Activated CD4-positive, CD25-positive, alpha-beta regulatory T cell treated with anti-CD3 and anti-CD28 coated beads, Interleukin-2, amount 50 U/mL, for 72 hours (primary cell): ENCODE measurements at regions not wholly inside any gene's neighbourhood (a gene's known extent, or its start where the extent isn't known, plus 50 kb on each side); places are given as distances from the start of the nearest gene placed in this dataset.
"Not testable (repeated sequence)": the region's sequence is repeated elsewhere in the genome, so short reads cannot be mapped to it uniquely, and the experiment has no call there.

Source experiments
- DNase-seq: peaks from one replicate; pipeline ENCODE4 v3.0.0; 2021

DNA sequence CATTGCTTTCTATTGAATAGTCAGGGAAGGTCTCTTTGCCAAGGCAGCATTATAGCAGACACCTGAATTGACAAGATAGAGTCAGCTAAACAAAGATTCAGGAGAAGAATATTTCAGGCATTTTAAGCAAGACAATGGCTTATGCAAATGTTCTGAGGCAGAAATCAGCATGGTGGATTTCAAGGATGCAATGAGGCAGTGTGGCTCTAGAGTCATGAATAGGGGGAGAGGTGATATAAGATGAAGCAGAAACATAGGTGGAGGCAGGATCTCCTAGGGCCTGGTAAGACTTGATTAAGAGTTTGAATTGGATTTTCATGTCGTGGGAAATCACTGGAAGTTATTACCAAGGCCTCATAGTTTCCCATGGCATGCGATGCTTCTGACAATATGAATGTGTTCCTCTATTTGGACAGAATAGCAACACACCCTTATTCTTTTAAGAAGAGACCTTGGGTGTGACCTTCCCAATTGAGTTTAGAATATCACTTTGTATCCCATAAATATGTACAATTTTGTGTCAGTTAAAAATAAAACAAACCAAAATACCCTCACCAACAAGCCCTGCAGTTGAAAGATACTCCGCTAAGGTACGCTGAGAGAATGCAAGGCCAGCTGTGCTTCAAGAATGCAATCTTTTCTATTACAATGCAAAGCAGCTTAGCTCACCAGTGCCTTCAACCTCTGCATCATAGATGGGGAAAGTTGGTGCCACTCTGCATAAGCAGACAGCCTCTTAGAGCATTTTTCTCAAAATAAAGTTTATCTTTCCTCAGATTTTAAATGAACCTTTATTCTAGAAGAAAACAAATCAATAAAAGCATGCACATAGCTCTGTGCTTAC, 139.6 kb upstream of the SALL1 start:
- DNase-seq: no peak

DNA sequence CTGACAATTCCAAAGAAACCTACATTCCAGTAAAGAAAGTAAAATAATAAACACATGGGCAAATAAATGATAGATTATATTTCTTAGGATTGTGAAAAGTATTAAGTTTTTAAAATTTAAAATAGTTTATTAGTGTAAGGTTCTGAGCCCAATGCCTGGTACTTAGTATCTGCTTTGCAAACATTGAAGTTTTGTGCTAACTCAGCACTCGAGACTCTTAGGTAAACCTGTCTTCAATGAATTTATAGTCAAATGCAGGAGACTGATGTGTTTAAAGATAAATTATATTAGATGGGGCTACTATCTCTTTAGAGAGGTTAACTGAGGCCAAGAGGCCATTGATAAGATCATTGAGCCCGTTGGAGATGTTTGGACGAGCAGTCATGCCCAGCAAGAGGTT, 138.3 kb upstream of the SALL1 start:
- DNase-seq: no peak

GRCh38 chr16:51287121-51287755, 136.2 kb upstream of the SALL1 start:
- no peak for DNase-seq

DNA sequence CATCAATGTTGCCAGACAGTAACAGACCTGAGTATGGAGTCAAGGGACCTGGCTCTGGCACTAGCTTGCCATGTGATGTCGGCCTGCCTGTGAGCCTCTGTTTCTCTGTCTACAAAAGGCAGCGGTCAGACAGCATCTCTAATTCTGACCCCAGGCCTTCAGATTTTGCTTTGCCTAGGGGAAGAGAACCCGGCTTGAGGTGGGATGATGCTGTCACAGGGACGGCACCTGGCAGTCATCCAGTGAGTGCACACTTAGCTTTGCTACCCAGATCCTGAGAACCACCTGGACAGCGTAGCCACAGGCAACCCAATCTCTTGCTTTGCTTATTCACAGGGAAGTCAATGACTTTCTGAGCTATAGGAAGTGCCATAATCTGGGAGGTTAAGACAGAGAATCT, 135.2 kb upstream of the SALL1 start:
- no peak for DNase-seq

DNA sequence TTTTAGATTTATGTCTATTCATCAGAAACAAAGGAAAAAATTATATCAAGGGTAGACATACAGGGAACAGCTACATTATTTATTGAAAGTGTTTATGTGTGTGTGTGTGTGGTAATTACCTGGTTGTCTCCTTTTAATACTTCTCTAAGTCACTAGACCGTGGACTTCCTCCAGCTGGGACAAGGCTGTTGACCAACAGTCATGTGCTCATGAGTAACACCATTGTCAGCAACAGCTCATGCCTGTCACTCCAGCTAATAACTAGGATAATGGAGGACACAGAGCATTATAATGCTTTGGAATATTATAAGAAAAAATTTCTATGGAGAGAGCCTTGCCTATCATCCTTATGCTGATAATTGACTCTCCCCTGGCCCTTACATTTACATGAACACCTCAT, 125.3 kb upstream of the SALL1 start:
- DNase-seq: no peak

DNA sequence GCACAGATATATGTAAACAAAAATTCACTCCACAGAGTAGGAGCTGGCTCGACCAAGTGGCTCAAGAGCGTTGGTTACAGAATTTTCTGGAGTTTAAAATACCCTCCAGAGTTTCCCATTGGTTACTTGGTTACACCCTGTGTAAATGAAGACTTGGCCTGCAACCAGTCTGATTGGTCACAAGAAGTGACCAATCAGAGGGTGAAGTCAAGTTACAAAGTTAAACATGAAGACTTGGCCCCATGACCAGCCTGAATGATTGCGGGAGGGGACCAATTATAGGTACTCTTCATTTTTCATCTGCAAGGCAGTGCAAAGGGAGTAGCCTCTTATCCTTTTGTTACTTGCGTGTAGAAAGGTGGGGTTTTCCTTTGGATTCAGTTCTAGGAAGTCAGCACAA, 121.3 kb upstream of the SALL1 start:
- DNase-seq: no peak

GRCh38 chr16:51271156-51271701, 120.2 kb upstream of the SALL1 start:
- no peak for DNase-seq

DNA sequence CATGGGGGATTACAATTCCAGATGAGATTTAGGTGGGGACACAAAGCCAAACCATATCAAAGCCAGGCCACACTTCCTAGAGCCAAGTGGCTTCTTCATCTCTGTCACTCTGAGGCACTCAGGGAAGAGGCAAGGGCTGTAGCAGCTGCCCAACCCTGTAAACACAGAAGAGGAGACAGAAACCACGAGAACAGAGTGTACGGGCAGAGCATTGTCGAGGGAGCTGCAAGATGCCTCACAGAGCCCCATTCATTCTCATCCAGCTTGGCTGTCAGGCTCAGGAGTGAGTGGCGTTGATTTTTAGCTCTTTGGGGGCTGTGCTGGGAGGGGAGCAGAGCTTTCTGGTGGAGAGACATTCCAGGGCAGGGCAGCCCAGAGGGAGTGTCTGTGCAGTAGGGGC, 117.2 kb upstream of the SALL1 start:
- DNase-seq: no peak

DNA sequence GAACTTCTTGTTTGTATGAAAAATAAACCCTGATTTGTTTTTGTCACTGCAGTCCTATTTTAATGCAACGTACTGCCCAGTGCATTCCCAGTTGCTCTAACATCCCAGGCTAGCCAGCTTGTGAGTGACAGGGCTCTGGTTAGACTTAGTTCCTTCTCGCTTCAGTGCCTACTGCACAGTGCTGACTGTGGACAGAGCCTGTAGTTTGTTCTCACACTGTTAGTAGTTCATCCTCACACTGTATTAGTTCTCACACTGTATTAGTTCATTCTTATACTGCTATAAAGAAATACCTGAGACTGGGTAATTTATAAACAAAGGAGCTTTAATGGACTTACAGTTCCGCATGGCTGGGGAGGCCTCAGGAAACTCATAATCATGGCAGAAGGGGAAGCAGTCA, 116.6 kb upstream of the SALL1 start:
- no peak for DNase-seq

DNA sequence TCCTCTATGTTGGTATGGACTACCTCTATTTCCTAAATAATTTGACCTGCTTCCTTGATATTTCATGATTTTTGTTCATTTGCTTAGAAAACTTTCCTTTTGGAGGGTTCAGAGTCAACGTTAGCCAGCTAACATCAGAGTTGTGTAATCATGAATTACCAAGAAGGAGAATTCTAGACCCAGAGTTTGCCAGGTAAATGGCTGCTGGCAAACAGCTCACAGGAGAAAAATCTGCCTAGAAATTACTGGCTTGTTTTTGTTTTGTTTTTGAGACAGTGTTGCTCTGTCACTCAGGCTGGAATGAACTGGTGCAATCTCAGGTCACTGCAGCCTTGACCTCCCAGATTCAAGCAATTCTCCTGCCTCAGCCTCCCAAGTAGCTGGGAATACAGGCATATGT, 111.4 kb upstream of the SALL1 start:
- DNase-seq: no peak

- no peak for DNase-seq
Measured at GRCh38 chr16:51261919-51262318, 110.8 kb upstream of the SALL1 start.

GRCh38 chr16:51255349-51255972, 104.4 kb upstream of the SALL1 start:
- DNase-seq: no peak

- DNase-seq: not testable (repeated sequence)
Measured at GRCh38 chr16:51254390-51254789, 103.3 kb upstream of the SALL1 start.

DNA sequence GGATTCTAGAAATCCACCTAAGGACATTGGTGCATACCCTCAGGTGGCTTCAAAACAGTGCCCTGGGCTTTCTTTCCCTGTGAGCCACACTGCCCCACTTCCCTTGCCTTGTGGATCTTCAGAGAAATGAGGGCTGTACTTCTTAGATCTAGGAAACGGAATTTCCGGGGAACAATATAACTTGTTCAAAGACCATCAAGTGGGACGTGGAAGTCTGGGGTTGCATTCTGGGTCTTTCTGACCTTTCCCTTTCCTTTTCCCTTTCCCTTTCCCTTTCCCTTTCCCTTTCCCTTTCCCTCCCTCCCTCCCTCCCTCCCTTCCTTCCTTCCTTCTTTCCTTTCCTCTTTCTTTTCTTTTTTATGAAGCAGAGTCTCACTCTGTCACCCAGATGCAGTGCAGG, 97.1 kb upstream of the SALL1 start:
- DNase-seq: no peak

- no peak for DNase-seq
Measured at GRCh38 chr16:51245658-51245995, 94.6 kb upstream of the SALL1 start.

GRCh38 chr16:51244887-51245657, 94.0 kb upstream of the SALL1 start:
- no peak for DNase-seq

DNA sequence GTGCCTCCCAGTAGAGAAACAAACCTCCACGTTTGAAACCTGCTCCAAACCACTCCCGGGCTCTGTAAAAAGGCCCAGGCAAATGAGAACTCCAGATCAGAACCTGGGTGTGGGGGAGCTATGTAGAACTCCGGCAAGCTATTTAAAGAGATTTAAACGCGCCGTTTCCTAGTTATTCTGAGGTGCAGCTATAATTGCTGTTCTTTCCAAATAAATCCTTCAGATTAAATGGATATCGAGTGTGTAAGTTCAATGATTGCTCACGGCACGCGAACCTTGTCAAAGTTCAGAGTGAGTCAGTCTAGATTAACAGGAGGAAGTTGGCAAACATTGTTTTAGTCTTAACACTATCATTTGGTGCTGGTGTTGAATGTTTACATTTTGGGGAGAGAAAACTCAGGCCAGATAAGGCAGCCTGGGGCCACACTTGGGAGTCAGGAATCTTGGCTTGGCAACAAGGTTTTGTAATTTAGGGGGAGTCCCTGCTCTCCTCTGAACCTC, 92.9 kb upstream of the SALL1 start:
- DNase-seq: no peak

GRCh38 chr16:51242296-51242994, 91.4 kb upstream of the SALL1 start:
- no peak for DNase-seq

- DNase-seq: no peak
Measured at GRCh38 chr16:51239196-51239595, 88.1 kb upstream of the SALL1 start.

DNA sequence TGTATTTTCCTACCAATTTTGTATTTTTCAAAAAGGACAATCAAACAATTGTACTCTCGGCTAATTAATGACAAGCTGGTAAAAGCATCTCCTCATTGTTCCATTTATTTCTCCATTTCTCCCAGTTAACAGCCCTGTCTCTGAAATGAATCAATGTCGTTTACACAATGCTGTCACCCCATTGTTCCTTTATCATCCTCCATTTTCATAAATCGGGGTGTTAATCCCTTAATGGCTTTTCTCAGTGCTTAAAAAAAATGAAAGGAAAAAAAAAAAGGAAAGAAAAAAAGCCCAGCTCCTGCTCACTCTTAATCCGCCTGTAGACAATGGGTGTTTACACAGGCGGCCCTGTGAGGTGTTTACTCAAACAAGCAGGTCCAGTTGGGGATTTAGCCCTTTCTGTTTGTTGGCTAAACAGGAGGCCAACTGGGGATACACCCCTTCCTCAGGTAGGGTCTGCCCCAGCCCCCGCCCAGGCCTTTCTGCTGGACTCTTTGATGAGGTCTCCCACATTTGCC, 86.8 kb upstream of the SALL1 start:
- DNase-seq: no peak

- no peak for DNase-seq
Measured at GRCh38 chr16:51237207-51237606, 86.1 kb upstream of the SALL1 start.

- DNase-seq: no peak
Measured at GRCh38 chr16:51236583-51236982, 85.5 kb upstream of the SALL1 start.
